CD4-positive, alpha-beta T cell treated with Interleukin-2 at 100 ng/mL for 4 hours (primary cell): ENCODE measurements at regions not wholly inside any gene's neighbourhood (a gene's known extent, or its start where the extent isn't known, plus 50 kb on each side); places are given as distances from the start of the nearest gene placed in this dataset.
"Not testable (repeated sequence)": the region's sequence is repeated elsewhere in the genome, so short reads cannot be mapped to it uniquely, and the experiment has no call there.

Experiments used
- DNase-seq: peaks from one replicate; pipeline ENCODE4 v3.0.0-alpha.2; 2020; ENCODE audit warnings: low spot score

DNA sequence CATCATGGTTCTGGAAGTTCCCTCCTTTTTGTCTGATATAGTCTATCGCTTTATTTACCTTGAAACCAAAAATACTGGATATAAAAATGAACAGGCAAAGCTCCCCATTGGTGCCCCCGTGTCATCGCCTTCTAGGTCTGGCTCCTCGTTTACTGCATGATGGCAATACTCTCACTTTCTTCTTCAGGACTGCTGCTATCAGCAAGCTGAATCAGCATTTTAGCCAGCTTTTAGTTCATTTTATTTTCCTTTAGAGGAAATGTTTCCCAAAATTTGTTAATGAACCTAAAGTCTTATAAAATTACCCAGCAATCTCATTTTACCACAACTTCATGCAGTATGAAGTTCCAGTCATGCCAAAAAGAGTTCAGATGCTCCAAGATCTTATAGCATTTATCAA lies 80.5 kb downstream of the ZIC3 start:
- no peak for DNase-seq

DNA sequence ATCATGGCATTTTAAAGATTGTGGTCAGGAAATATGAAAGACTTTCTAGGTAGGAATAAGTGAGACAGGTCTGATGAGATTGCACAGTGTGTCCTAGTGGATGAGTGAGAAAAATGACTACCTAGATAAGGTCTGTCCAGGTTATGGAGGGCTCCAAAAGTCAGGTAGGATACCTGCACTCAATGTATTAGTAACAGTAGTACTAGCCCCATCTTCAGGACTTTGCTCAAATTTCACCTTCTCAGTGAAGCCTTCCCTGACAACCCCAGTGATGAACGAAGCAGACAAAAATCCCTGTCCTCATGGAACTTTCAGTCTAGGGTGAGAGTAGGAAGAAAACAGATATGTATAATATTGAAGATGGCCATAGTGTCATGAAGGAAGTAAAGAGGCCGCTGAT lies 85.7 kb downstream of the ZIC3 start:
- no peak for DNase-seq

DNA sequence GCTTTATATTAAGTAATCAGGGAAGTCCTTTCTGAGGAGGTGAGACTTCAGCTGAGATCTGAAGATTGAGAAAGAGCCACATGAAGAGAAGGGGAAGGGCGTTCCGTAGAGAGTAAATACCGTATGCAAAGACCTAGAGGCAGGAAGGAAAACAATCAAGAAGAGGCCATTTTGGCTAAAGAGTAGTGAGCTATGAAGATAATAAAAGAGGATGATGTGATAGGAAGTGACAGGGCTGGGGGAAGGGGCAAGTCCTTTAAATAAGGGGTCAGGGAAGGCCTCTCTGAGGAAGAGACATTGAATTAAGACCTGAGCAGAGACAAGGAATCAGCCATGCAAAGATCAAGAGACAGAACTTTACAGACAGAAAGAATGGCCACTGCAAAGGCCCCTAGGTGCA lies 86.2 kb downstream of the ZIC3 start:
- DNase-seq, result no peak

DNA sequence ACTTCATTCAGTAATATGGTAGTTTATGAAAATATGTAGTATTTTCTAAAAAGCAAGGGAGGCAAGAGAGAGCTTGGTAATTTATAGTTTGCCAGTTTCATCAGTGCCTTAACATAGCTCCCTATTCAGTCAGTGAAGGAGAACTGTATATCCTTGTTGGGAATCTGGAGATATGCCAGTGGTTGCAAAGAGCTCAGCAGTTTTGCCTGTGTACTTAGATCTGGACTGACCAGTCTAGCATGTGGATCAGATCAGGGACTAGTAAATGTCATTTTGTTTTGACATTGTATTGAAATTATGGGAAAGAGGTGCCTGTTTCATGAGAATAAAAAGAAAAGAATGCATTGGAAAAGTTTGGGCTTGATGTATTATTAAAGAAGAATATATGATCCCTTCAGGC lies 88.6 kb downstream of the ZIC3 start:
- no peak for DNase-seq

DNA sequence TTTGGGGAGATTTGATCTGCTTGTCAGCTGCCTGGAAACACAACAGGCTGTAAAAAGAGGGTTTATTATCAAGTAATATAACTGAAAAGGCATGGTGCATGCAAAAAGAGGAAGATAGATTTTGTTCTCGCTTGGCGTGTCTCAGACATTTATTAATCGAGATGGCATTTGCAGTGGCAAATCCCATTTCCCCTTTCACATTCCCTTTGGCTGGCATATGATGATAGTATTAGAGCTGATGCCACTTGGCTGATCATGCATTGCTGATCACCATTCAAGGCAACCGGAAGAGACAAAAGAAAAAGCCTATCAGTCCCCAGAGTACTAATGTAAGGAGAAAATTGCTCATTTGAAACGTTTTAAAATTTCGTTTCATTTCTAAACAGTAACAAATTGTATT lies 101.8 kb downstream of the ZIC3 start:
- DNase-seq, result no peak

DNA sequence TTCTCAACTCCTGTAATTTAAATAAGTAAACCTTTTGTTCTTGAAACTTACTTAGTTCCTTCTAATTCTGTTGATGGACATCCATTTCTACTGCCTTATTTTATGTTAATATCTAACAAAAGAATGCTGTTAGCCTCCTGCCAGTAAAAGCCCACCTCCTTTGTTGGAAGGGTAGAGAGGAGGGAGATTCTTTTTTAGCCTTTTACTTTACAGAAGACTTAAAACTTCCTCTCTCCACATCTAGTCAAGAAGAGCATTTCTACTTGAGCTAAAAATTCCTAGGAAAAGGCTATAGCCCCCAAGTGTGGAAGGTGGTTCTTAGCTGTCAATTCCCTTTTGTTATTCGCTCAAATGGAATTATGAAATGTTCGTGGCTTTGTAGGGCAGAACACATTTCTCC lies 118.7 kb downstream of the ZIC3 start:
- no peak for DNase-seq

DNA sequence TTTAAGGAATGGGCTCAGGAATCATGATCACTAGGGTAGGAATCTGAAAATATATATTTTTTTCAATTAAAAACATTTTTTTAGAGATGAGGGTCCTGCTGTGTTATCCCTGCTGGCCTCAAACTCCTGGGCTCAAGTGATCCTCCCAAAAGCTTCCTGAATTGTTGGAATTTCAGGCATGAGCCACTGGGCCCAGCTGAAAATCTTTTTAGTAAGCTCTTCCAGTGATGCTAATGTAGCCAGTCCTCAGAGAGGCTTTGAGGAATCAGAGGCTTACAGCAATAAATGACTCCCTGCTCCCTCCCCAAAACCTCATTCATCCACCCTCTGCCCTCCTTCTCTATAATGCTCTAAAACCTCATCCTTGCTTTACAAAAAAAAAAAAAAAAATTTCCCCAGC lies 129.5 kb downstream of the ZIC3 start:
- DNase-seq, result no peak

DNA sequence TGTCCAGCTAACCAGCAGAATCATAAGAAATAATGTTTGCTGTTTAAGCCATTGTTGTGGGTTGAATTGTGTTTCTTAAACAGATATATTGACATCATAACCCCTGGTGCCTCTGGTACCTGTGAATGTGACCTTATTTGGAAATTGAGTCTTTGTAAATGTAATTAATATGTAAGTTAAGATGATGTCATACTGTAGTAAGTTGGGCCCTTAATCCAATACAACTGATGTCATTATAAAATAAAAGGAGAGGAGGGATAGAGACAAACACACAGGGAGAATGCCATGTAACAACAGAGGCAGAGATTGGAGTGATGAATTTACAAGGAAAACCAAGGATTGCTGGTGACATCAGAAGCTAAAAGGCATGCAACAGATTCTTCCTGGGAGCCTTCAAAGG lies 141.4 kb downstream of the ZIC3 start:
- DNase-seq, result no peak

DNA sequence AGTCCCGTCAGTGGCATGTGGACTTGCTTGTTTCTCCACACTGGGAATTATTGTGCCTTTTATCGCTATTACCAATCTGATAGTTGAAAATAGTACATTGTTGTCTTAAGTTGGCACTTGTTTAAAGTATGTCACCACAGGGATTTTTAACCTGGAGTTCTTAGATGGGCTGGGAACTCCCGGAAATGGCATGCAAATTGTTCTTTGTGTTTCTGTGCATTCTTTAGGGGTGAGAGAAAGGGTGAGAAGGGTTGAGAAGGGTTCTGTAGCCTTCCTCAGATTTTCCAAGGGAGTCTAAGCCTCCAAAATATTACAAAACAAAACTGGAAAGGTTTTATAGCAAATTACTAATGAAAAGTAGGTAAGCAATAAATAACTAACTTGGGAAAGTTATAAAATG lies 176.9 kb downstream of the ZIC3 start:
- no peak for DNase-seq

DNA sequence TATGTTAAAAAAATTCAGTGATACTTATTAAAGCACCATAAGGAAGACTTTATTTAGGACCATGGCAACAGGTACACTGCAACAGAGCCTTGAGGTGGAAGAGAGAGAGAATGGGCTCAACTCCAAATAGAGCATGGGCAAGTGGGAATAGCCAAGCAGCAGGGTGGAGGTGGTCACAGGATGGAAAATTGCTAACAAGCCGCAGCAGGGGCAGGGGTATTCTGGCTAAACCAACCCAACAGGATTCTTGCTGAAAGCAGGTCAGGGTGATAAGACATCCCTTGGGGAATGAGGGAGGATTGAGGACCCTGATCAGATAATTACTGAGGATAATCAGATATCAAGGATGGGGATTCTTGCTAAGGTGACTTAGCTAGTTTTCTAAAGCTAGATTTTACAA lies 177.5 kb downstream of the ZIC3 start:
- DNase-seq, result no peak

DNA sequence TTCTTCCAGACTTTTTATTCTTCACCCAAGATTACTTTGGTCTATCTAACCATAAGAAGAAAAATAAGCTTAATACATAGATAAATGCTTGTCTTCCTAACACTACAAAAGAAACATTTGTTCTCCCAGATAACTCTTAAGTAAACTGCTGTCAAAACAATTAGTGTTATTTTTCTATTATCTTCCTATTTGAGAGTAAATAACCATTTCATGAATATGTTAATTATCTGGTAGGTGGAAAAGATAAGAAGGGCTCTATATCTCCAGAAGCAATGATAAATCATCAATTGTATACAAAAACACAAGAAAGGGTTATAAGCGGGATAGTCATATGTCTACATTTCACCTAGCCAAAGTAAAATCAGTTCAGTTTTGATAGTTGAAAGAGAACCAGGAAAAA lies 180.4 kb downstream of the ZIC3 start:
- DNase-seq, result no peak

DNA sequence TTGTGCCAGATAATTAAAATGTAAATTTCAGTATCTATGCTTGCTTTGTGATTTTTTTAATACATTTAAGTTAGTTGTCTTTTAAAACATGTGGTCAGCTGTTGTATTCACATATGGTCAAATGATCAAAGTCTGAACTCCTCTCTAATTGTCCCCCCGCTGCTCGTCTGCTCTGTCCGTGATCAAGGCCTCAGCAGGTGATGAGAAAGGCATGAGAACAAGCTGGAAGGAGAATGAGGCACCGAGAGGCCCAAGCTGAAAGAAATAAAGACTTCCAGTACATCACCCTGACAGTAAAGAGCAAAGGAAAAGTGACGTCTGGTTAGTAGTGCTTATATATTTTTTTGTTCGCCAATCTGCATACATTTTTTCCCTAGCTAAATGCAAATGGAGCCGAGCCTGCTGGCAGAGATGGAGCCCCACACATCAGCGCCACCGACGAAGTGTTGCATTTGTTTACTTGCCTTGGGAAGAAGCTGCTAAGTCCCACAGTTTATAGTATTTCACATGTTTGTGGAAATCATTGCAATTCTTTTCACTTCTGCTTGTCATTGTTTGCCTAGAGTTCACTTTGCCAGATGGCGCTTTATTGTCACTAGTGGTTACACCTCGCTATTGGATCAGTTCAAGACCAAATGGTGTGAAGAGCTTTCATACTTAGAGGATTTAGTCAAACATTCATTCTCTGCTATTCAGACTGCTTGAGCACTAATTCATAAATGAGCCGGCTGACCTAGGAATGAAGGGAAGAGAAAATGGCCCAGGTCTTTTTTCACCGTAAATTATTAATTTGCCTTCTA lies 181.5 kb downstream of the ZIC3 start:
- DNase-seq, result no peak

DNA sequence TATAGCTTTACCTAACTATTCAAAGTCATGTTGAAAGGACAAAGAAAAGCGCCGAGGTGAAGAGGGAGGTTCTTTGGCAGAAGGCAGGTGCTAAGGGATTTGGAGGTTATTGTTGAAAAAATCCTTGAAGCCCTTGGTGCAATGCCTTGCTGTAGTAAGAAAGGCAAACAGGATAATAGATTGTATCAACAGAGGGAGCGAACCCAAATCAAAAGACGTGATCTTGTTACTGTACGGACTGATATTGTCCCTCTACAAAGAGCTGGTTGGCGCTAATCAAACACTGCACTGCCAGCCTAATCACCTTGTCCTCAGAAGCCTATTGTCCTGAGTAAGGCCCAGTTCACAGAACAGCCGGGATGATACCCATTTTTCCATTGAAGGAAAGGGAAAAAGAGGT lies 182.9 kb downstream of the ZIC3 start:
- no peak for DNase-seq

DNA sequence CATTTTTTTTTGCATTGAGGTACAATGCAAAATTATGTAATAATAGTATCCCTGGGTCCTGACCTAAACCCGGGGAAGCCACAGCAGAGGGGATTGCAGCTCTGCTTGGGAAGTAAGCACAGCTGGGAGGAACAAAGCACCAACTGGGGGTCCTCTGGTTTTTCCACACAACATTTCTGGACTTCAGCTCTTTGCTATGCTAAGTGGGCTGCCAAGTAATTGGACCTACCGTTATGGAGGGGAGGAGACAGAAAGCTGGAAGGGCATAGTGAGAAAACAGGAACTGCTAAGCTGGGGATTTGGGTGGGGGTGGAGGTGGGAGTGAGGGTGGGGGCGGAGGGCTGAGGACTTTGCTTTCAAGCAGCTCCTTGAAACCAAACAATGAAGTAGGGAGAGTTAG lies 183.3 kb downstream of the ZIC3 start:
- no peak for DNase-seq

DNA sequence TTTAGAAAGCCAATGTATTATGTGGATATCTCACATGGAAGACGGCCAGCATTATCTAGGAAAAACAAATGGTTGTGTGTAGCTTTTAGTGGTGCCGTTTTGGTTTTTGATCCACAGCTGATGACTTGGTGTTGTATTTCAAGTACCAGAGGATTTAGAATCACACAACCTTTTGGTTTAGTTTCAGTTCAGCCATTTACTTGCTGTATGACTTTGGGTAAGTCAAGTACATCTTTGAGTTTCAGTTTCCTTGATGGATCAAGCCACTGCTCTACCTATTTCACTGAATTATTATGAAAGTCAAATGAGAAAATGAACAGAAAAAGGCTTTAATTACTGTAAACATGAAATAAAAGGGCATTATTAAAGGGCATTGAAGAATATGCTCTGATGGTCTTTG lies 205.6 kb downstream of the ZIC3 start:
- no peak for DNase-seq

DNA sequence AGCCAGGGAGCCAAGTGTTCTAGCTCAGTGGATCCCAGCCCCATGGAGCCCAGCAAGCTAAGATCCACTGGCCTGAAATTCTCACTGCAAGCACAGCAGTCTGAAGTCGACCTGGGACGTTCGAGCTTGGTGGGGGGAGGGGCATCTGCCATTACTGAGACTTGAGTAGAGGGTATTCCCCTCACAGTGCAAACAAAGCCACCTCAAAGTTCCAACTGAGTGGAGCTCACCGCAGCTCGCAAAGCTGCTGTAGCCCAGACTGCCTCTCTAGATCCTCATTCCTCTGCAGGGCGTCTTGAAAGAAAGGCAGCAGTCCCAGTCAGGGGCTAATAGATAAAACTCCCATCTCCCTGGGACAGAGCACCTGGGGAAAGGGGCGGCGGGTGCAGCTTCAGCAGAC lies 226.3 kb downstream of the ZIC3 start:
- no peak for DNase-seq

DNA sequence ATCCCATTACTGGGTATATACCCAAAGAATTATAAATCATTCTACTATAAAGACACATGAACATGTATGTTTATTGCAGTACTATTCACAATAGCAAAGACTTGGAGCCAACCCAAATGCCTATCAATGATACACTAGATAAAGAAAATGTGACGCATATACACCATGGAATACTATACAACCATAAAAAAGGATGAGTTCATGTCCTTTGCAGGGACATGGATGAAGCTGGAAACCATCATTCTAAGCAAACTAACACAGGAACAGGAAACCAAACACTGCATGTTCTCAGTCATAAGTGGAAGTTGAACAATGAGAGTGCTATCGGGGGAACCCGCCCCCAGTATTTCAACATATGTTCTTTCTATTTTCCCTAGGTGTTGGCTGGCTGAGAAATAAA lies 232.0 kb downstream of the ZIC3 start:
- not testable (repeated sequence) for DNase-seq

DNA sequence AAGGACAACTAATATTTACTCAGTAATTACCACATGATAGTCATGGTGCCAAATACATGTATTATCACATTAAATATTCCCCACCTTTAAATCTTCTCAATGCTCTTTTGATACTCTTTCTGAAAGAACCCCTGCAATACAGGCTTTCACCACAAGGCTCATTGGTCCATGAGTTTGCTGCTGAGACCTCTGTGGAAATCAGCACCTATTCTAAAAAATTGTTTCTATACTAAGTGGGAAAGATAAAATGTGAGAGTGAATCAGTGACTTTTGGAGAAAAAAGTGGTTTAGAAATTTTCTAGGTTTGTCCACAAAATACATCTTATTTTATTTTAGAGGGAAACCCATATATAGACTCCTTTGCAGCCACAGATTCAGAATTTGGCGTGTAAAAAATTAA lies 257.3 kb downstream of the ZIC3 start:
- no peak for DNase-seq

DNA sequence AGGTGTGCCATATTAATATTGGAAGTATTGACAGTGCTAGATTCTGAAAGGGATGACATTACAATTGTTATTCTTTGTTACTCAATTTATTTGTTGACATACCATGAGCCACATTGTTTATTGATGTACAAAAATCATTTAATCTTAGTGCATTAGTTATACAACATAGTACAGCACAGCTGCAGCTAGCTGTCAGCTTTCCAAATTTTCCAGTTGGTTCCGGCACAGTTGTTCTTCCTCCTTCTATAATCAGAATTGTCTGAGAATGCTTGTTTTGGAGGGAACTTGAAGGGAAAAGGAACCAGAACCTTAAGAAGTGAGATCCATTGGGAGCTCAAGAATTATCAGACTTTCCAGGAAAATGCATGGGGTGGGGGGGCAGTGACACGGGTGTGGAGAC lies 281.4 kb downstream of the ZIC3 start:
- DNase-seq, result no peak

DNA sequence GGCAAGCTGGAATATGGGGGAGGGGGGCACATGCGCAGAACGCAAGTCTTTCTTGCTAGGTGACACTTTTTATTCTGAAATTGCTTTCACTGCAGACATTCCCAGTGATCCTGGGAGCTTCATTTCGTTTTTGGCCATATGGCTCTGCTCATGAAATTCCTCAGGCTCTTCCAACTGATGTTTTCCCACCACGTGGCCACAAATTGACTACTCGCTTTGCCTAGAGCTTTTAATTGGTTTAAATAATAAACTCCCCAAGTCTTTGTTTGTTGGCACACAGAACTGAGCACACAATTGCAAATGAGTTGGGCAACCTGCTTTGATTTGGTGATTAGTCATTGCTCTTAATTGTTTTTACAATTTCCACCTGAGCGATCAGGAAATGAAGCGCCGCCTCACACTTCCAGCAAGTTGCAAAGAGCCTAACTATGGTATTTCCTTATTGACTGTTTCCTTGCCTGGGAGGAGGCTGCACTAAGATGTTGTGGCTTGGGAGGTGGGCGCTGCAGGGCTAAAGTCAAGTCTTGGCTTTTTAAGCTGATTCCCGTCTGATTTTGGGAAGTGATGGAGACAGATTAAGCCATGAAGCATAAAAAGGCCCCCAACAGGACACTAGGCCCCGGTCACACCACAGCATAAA lies 282.5 kb downstream of the ZIC3 start:
- DNase-seq, result no peak

DNA sequence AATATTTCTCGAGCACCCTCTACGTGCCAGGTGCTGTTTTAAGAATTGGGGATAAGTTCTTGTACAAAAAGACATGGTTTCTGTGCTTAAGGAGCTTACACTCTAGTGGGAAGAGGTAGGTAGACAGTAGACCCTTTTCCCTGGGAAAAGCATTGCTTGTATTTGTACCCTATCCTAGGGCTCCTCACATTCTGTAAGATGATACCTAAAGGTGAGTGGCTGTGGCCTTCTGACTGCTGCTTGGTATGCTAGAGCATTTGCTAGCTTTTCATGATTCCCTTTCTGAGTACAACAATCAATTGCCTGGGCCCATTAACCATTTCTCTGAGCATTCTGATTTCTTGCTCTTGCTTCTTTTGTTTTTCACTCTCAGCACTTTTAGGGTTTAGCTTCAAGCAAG lies 286.6 kb downstream of the ZIC3 start:
- DNase-seq, result no peak

DNA sequence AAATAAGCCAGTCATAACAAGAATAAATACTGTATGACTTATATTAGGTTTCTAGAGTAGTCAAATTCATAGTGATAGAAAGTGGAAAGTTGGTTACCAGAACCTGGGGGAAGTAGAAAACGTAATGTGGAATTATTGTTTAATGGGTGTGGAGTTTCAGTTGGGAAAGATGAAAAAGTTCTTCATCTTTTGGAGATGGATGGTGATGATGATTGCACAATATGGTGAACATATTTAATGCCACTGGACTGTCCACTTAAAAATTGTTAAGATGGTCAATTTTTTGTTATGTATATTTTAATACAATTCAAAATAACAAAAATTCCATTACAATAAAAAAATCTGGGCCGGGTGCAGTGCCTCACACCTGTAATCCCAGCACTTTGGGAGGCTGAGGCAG lies 289.6 kb downstream of the ZIC3 start:
- DNase-seq, result no peak

DNA sequence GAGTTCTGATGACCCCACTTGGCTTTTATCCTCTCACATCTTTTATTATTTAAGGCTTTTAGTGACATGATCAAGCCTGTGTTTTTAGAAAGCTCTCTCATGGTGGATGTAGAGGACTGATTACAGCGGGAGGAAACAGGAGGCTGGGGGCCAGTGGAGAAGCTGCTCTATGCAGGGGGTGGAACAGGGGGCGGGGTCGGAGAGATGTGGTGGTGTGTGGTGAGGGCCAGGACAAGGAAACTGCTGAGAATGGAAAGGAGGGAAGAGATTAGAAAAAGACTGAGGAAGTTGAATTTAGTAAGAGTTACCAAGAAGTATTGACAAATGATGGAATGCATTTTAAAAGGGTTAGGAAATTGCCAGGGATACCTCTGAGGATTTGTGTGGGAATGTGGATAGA lies 292.2 kb downstream of the ZIC3 start:
- no peak for DNase-seq

DNA sequence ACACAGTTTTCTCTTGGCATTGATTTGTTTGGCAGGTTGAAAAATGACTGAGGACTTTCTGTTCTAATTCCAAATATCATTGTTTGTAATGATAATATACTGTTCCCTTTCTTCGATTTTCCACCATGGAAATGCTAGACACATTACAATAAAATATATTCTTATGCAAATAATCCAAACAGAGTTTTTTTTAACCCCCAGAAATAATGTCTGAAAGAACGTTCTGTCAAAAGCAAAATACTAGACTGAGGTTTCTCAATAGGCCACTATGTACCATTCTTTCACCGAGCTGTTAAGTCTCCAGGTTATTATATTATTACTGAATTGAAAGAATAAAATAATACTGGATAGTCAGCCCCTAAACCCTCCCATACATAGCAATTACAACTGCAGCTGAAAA lies 312.5 kb downstream of the ZIC3 start:
- DNase-seq, result no peak
